ENCODE measurements at regions not wholly inside any gene's neighbourhood (a gene's known extent, or its start where the extent isn't known, plus 50 kb on each side); places are given as distances from the start of the nearest gene placed in this dataset.
"Not testable (repeated sequence)": the region's sequence is repeated elsewhere in the genome, so short reads cannot be mapped to it uniquely, and the experiment has no call there.

DNA sequence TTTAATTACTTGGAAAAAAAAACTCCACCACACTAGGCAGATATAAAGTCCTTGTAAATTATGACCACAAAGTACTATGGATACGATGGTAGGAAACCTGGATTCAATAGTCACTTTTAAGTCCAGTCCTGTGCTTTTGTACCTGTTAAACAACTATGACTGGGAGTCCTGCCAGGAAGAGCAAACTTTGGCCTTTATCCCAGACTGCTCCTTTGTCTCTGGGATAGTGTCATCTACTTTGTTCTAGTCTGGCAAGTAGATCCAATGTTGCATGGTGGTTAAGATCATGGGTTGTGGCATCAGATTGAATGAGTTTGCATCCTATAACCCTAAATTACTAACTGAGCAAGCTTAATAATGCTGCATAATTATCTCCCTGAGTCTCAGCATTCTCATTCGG is 175.3 kb upstream of the FGF13 start:
- Mint-ChIP-seq H3K36me3 (no peaks in the 10 kb centered on the region), H3K27me3 (no peaks in the 10 kb centered on the region), H3K27ac (no peak overlapping the region), H3K4me1 (no peaks in the 10 kb centered on the region), H3K9me3 (no peaks in the 10 kb centered on the region), H3K4me3 (no peak overlapping the region)
- no peak for ATAC-seq (ENCODE audit: low read depth)
- no peak for DNase-seq
- POLR2A ChIA-PET: no interaction called here

- Mint-ChIP-seq H3K9me3 (no peaks in the 10 kb centered on the region), H3K27me3 (no peaks in the 10 kb centered on the region), H3K4me1 (no peaks in the 10 kb centered on the region), H3K36me3 (no peaks in the 10 kb centered on the region), H3K27ac (no peak overlapping the region), H3K4me3 (no peak overlapping the region)
- ATAC-seq (ENCODE audit: low read depth): no peak
- DNase-seq: no peak
- POLR2A ChIA-PET: no interaction called here
These were observed 174.4 kb upstream of the FGF13 start for GRCh38 chrX:138885886-138886285.

GRCh38 chrX:138880293-138880692 is 168.8 kb upstream of the FGF13 start:
- POLR2A ChIA-PET; H3K9me3 Mint-ChIP-seq; H3K4me3 Mint-ChIP-seq; ATAC-seq (ENCODE audit: low read depth); H3K4me1 Mint-ChIP-seq; DNase-seq; H3K27ac Mint-ChIP-seq; H3K36me3 Mint-ChIP-seq; H3K27me3 Mint-ChIP-seq: not testable (repeated sequence)

DNA sequence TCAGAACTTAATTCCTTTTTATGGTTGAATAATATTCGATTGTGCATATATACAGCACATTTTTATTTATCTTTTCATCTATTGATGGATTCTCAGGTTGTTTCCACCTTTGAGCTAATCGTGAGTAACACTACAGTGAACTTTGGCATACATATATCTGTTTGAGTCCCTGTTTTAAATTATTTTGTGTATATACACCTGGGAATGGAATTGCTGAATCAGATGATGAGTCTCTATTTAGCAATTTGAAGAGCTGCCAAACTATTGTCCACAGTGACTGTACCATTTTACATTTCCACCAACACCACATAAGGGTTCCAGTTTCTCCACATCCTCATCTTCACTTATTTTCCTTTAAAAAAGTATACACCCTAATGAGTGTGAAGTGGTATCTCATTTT is 166.2 kb upstream of the FGF13 start:
- no peaks in the 10 kb centered on the region for H3K27me3 Mint-ChIP-seq
- DNase-seq: no peak
- no peak overlapping the region for H3K27ac Mint-ChIP-seq
- POLR2A ChIA-PET: no interaction called here
- H3K36me3 Mint-ChIP-seq: no peaks in the 10 kb centered on the region
- H3K9me3 Mint-ChIP-seq: no peaks in the 10 kb centered on the region
- no peaks in the 10 kb centered on the region for H3K4me1 Mint-ChIP-seq
- H3K4me3 Mint-ChIP-seq: no peak overlapping the region
- no peak for ATAC-seq (ENCODE audit: low read depth)

- ATAC-seq (ENCODE audit: low read depth) (no peak), DNase-seq (no peak)
- no peak overlapping the region for H3K27ac Mint-ChIP-seq
- no peaks in the 10 kb centered on the region for H3K36me3 Mint-ChIP-seq
- H3K4me3 Mint-ChIP-seq: no peak overlapping the region
- H3K27me3 Mint-ChIP-seq: no peaks in the 10 kb centered on the region
- POLR2A ChIA-PET: no interaction called here
- no peaks in the 10 kb centered on the region for H3K9me3 Mint-ChIP-seq
- H3K4me1 Mint-ChIP-seq: no peaks in the 10 kb centered on the region
These were observed 164.0 kb upstream of the FGF13 start for GRCh38 chrX:138875472-138875871.

DNA sequence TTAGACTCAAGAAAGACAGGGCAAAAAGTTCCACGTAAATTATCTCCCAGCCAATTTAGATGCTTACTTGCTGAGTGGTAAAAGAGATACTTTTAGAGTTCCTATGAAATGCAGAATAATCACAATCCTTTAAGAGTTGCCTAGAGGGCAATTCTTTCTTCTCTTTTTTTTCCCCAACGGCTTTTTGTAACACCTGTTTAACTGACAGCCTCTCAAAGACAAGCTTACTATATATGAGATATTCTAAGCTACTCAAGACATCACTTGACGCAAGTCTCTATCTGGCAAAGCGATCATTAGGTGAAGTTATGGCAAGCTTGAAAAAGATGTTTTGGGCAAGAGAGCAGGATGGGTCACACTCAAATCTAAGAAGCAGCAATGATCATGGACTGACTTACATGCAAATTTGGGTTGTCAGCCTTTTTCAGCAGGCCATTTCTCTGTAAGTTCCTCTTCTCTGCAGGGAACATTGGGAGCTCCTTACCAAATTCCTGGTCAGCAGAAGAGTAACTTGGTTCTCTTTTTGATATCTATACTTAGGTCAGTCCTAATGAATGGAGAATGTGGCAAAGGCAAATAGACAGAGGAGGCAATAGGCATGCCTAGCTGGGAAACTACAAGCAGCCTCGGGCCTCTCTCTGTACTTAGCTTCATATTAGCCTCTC is 162.9 kb upstream of the FGF13 start:
- no peak for DNase-seq

GRCh38 chrX:138873640-138874039 is 162.1 kb upstream of the FGF13 start:
- ATAC-seq (ENCODE audit: low read depth); H3K36me3 Mint-ChIP-seq; H3K27ac Mint-ChIP-seq; H3K9me3 Mint-ChIP-seq; POLR2A ChIA-PET; H3K4me3 Mint-ChIP-seq; H3K4me1 Mint-ChIP-seq; H3K27me3 Mint-ChIP-seq; DNase-seq: not testable (repeated sequence)

More for the DNA sequence above, 162.9 kb upstream of the FGF13 start:
- H3K27me3 Mint-ChIP-seq: no peaks in the 10 kb centered on the region
- POLR2A ChIA-PET: no interaction called here
- H3K27ac Mint-ChIP-seq: no peak overlapping the region
- H3K4me1 Mint-ChIP-seq: no peaks in the 10 kb centered on the region
- H3K36me3 Mint-ChIP-seq: no peaks in the 10 kb centered on the region
- no peak overlapping the region for H3K4me3 Mint-ChIP-seq
- H3K9me3 Mint-ChIP-seq: no peaks in the 10 kb centered on the region
- ATAC-seq (ENCODE audit: low read depth): no peak

- DNase-seq (no peak), ATAC-seq (ENCODE audit: low read depth) (no peak)
- Mint-ChIP-seq H3K9me3 (no peaks in the 10 kb centered on the region), H3K36me3 (no peaks in the 10 kb centered on the region), H3K4me1 (no peaks in the 10 kb centered on the region), H3K4me3 (no peak overlapping the region), H3K27ac (no peak overlapping the region), H3K27me3 (no peaks in the 10 kb centered on the region)
- POLR2A ChIA-PET: no interaction called here
These were observed 161.0 kb upstream of the FGF13 start for GRCh38 chrX:138872537-138872936.

DNA sequence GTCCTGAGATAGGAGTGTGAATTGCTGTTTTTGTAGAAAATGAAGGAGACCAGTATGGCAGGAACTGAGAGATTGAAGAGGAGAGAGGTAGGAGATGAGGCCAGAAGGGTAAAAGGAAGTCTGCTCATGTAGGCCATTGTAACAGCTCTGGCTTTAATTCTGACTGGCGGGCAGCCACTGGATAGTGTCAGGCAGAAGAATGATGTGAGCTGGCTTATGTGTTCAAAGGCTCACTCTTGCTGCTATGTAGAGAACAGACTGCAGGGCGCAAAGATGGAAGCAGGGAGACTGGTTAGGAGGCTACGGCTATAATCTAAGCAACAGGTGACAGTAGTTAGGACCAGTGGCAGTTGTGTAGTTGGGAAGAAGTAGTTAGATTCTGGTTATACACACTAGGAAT is 160.2 kb upstream of the FGF13 start:
- Mint-ChIP-seq H3K27ac (no peak overlapping the region), H3K4me3 (no peak overlapping the region)
- POLR2A ChIA-PET: no interaction called here

GRCh38 chrX:138866643-138867042 is 155.1 kb upstream of the FGF13 start:
- Mint-ChIP-seq H3K27ac (no peak overlapping the region), H3K27me3 (no peaks in the 10 kb centered on the region), H3K9me3 (no peaks in the 10 kb centered on the region), H3K4me3 (no peak overlapping the region), H3K36me3 (no peaks in the 10 kb centered on the region), H3K4me1 (no peaks in the 10 kb centered on the region)
- POLR2A ChIA-PET: no interaction called here
- DNase-seq: no peak
- no peak for ATAC-seq (ENCODE audit: low read depth)

More for the DNA sequence above, 160.2 kb upstream of the FGF13 start:
- Mint-ChIP-seq H3K27me3 (no peaks in the 10 kb centered on the region), H3K9me3 (no peaks in the 10 kb centered on the region), H3K36me3 (no peaks in the 10 kb centered on the region), H3K4me1 (no peaks in the 10 kb centered on the region)
- DNase-seq (no peak), ATAC-seq (ENCODE audit: low read depth) (no peak)

- DNase-seq (no peak), ATAC-seq (ENCODE audit: low read depth) (no peak)
- no peaks in the 10 kb centered on the region for H3K27me3 Mint-ChIP-seq
- no peak overlapping the region for H3K4me3 Mint-ChIP-seq
- POLR2A ChIA-PET: no interaction called here
- no peaks in the 10 kb centered on the region for H3K9me3 Mint-ChIP-seq
- H3K36me3 Mint-ChIP-seq: no peaks in the 10 kb centered on the region
- H3K4me1 Mint-ChIP-seq: no peaks in the 10 kb centered on the region
- no peak overlapping the region for H3K27ac Mint-ChIP-seq
These were observed 153.7 kb upstream of the FGF13 start for GRCh38 chrX:138865093-138865649.

DNA sequence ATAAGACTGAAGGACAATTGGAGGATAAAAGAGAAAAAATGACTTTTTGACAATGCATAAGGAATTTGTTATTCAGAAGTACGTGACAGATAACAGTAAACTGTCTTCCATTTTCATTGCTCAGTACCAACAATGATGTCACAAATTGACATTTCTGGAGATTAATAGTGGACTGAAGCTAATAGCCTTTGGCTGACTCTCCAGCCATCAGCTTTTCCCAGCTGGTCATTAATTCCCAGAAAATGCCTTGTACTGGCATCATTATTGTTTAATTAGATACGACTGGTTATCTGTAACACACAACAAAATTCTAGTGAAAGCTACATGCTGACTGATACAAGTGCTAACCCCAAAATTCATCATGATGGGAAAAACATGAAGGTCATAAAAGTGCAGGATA is 147.9 kb upstream of the FGF13 start:
- DNase-seq: no peak
- H3K27me3 Mint-ChIP-seq: no peaks in the 10 kb centered on the region

GRCh38 chrX:138858951-138859350 is 147.4 kb upstream of the FGF13 start:
- DNase-seq: no peak
- no peaks in the 10 kb centered on the region for H3K4me1 Mint-ChIP-seq
- no peaks in the 10 kb centered on the region for H3K9me3 Mint-ChIP-seq

More for the DNA sequence above, 147.9 kb upstream of the FGF13 start:
- no peak overlapping the region for H3K27ac Mint-ChIP-seq
- H3K4me1 Mint-ChIP-seq: no peaks in the 10 kb centered on the region
- no peaks in the 10 kb centered on the region for H3K9me3 Mint-ChIP-seq
- POLR2A ChIA-PET: no interaction called here
- ATAC-seq (ENCODE audit: low read depth): no peak
- no peak overlapping the region for H3K4me3 Mint-ChIP-seq
- H3K36me3 Mint-ChIP-seq: no peaks in the 10 kb centered on the region

GRCh38 chrX:138858438-138858837 is 146.9 kb upstream of the FGF13 start:
- Mint-ChIP-seq H3K4me3 (no peak overlapping the region), H3K27ac (no peak overlapping the region), H3K36me3 (no peaks in the 10 kb centered on the region), H3K9me3 (no peaks in the 10 kb centered on the region), H3K4me1 (no peaks in the 10 kb centered on the region), H3K27me3 (no peaks in the 10 kb centered on the region)
- POLR2A ChIA-PET: no interaction called here
- DNase-seq (no peak), ATAC-seq (ENCODE audit: low read depth) (no peak)

More at GRCh38 chrX:138858951-138859350, 147.4 kb upstream of the FGF13 start:
- Mint-ChIP-seq H3K4me3 (no peak overlapping the region), H3K36me3 (no peaks in the 10 kb centered on the region), H3K27ac (no peak overlapping the region), H3K27me3 (no peaks in the 10 kb centered on the region)
- ATAC-seq (ENCODE audit: low read depth): no peak
- POLR2A ChIA-PET: no interaction called here

Measured in activated naive CD8-positive, alpha-beta T cell treated with anti-CD3 and anti-CD28 coated beads, Interleukin-2, amount 10 ng/mL, durations not matched to agents 7 days and 5 days (primary cell).